Esophagus muscularis mucosa (tissue), 4 donors: ENCODE measurements at regions not wholly inside any gene's neighbourhood (a gene's known extent, or its start where the extent isn't known, plus 50 kb on each side); places are given as distances from the start of the nearest gene placed in this dataset.

Experiments used
- DNase-seq: peaks from one replicate; pipeline ENCODE4 v3.0.0-alpha.2; 2017; ENCODE audit errors: extremely low spot score
- H3K27ac ChIP-seq, 4 donors: fragments of 200-600 bp; sonication (generic); replicated peaks in 1 of 4; 1 replicate in 3 of 4; 2 replicates in 1 of 4; pipeline ENCODE4 v1.5.1; 2016 to 2019; ENCODE audit warnings: mild to moderate bottlenecking in 1 of 4
- H3K27me3 ChIP-seq, 4 donors: fragments of 200-600 bp; sonication (generic); one replicate each; pipeline versions ENCODE4 v1.5.1 to v1.6.0; 2016 to 2019
- H3K36me3 ChIP-seq, 4 donors: fragments of 200-600 bp; sonication (generic); one replicate each; pipeline ENCODE4 v1.5.1; 2016 to 2019
- H3K4me1 ChIP-seq, 4 donors: fragments of 200-600 bp; sonication (generic); one replicate each; pipeline ENCODE4 v1.5.1; 2016 to 2019
- H3K4me3 ChIP-seq, 4 donors: fragments of 200-600 bp; sonication (generic); 1 replicate in 2 of 4; 2 replicates in 2 of 4; pipeline ENCODE4 v1.5.1; 2016 to 2019; ENCODE audit warnings: mild to moderate bottlenecking in 4 of 4, moderate library complexity in 1 of 4
- H3K9me3 ChIP-seq, 4 donors: fragments of 200-600 bp; sonication (generic); 1 replicate in 3 of 4; 2 replicates in 1 of 4; pipeline ENCODE4 v1.5.1; 2016 to 2019
- EP300 ChIP-seq: sonication (generic); formaldehyde crosslinking; IDR thresholded peaks from one replicate; pipeline ENCODE4 v1.6.1; 2017; ENCODE audit warnings: antibody characterized with exemption
- POLR2A ChIP-seq: fragments of 450-650 bp; IDR thresholded peaks from one replicate; pipeline ENCODE4 v1.6.1; 2017; ENCODE audit warnings: antibody characterized with exemption, moderate library complexity, mild to moderate bottlenecking, low read depth
- POLR2AphosphoS5 ChIP-seq, 2 donors: sonication (generic); formaldehyde crosslinking; IDR thresholded peaks; one replicate each; pipeline ENCODE4 v1.6.1; 2017; ENCODE audit warnings: antibody characterized with exemption in 2 of 2
- WGBS: methylation state at CpG from one replicate; pipeline ENCODE4 v1.1.5; 2018; 5-methylcytosine and 5-hydroxymethylcytosine counted together
- intact Hi-C: fragments of 100-400 bp; cut with DNase I; formaldehyde crosslinking; loops from one replicate; pipeline ENCODE4 v1.15.1; 2023
- TF ChIP-seq, protein P1 (sequence below), 3 experiments: fragments of 200-600 bp in 2 of 3; fragments of 450-650 bp in 1 of 3; sonication (generic) in 2 of 3; IDR thresholded peaks; one replicate each; pipeline ENCODE4 v1.5.1; 2017 to 2019; ENCODE audit warnings: antibody characterized with exemption in 3 of 3, mild to moderate bottlenecking in 2 of 3, moderate library complexity in 1 of 3

DNA sequence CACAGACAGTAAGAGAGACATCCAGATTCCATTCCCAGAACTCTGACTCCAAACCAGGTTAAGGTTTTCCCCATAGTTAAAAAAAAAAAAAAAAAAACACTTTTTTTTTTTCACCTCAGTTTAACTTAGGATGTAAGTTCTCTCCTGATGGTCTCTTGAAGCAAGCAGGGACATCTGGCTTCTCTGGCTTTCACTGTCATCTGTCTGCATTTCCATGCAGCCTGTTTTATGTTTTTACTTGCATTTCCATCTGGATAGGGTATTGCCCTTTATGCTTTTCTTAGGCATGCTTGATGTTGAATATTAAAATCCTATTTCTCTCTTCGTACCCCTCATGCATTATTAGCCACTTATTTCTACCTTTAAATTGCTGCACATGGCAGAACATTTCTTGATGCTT, 135.3 kb upstream of the WWC1 start:
- Histone ChIP-seq H3K27ac (no peak overlapping the region), H3K4me1 (peaks cover 0 to 5% (median 0%) of the 10 kb centered on the region in 4 donors), H3K27me3 (no peaks in the 10 kb centered on the region), H3K36me3 (no peaks in the 10 kb centered on the region), H3K9me3 (no peaks in the 10 kb centered on the region), H3K4me3 (no peak overlapping the region)
- no peak for DNase-seq
- 91% methylated on average over 1 of the region's 1 CpG for WGBS
- TF ChIP-seq POLR2AphosphoS5 (IDR thresholded peaks at IDR 0.05) (no peak), EP300 (no peak), POLR2A (no peak)
- TF ChIP-seq, protein P1, sequence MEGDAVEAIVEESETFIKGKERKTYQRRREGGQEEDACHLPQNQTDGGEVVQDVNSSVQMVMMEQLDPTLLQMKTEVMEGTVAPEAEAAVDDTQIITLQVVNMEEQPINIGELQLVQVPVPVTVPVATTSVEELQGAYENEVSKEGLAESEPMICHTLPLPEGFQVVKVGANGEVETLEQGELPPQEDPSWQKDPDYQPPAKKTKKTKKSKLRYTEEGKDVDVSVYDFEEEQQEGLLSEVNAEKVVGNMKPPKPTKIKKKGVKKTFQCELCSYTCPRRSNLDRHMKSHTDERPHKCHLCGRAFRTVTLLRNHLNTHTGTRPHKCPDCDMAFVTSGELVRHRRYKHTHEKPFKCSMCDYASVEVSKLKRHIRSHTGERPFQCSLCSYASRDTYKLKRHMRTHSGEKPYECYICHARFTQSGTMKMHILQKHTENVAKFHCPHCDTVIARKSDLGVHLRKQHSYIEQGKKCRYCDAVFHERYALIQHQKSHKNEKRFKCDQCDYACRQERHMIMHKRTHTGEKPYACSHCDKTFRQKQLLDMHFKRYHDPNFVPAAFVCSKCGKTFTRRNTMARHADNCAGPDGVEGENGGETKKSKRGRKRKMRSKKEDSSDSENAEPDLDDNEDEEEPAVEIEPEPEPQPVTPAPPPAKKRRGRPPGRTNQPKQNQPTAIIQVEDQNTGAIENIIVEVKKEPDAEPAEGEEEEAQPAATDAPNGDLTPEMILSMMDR (IDR thresholded peaks at IDR 0.05) = no peak
- intact Hi-C loops = no loop called here

DNA sequence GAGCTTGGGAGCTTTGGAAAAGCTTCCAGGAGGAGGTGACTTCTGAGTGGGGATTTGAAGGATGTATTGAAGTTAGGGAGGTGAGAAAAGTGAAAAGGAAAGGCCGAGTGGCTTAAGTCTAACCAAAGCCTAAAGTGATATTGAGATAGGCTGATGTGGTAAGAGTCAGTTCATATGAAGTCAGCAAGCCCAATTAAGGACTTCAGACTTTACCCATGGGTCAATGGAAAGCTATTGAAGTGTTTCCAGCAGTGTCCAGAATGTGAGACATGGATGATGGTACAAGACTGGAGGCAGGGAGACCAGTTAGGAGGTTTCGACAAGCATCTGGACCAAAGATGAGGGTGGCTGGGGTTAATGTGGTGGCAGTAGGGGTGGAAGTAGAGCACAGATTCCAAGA, 134.3 kb upstream of the WWC1 start:
- no peak for TF ChIP-seq POLR2AphosphoS5 (IDR thresholded peaks at IDR 0.05)
- TF ChIP-seq POLR2A = no peak
- TF ChIP-seq, protein P1 (IDR thresholded peaks at IDR 0.05) = no peak
- TF ChIP-seq EP300 = no peak
- H3K4me1 ChIP-seq = peaks cover 0 to 5% (median 0%) of the 10 kb centered on the region in 4 donors

DNA sequence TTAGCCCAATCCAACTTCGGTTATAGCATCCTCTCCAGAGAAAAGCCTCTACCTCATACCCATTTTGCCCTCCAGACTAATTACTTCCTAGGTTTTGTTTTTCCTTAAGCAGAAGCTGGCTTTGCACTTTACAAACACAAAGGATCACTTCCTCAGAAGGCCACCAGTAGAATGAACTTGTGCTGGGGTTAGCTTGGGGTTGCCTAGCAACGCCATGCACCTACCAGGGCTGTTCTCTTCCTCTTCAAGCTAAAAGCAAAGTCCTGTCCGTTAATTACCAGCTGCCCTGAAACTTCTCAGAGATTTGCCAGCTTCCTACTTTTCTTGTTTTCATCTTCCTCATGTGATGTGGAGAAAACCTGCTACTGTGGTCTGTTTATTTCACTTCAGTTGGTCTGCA, 132.0 kb upstream of the WWC1 start:
- DNase-seq = no peak
- TF ChIP-seq POLR2A (no peak), EP300 (no peak), POLR2AphosphoS5 (IDR thresholded peaks at IDR 0.05) (no peak)
- TF ChIP-seq, protein P1 (IDR thresholded peaks at IDR 0.05) = no peak
- intact Hi-C loops = no loop called here
- Histone ChIP-seq H3K4me3 (no peak overlapping the region), H3K27ac (no peak overlapping the region), H3K9me3 (no peaks in the 10 kb centered on the region), H3K4me1 (no peaks in the 10 kb centered on the region), H3K36me3 (no peaks in the 10 kb centered on the region), H3K27me3 (no peaks in the 10 kb centered on the region)
- 71% methylated on average over 3 of the region's 3 CpGs for WGBS

More for the DNA sequence above, 134.3 kb upstream of the WWC1 start:
- 95% methylated on average over 2 of the region's 2 CpGs for WGBS
- no peaks in the 10 kb centered on the region for H3K36me3 ChIP-seq
- DNase-seq = no peak
- H3K4me3 ChIP-seq = no peak overlapping the region
- no peak overlapping the region for H3K27ac ChIP-seq
- intact Hi-C loops = no loop called here
- H3K9me3 ChIP-seq = no peaks in the 10 kb centered on the region
- H3K27me3 ChIP-seq = no peaks in the 10 kb centered on the region

DNA sequence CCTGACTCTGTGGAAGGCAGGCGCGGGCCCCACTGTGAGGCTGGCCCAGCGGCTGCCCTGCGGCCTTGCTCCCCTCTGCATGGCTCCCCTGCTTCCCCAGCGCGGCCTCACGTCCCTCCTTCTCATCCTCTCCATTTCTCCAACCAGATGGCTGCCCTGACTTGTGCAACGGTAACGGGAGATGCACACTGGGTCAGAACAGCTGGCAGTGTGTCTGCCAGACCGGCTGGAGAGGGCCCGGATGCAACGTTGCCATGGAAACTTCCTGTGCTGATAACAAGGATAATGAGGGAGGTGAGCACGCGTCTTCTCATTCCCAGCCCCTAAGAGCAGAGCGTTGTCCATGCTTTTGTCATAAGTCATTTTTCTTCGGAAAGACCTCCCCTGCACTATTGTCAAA, 129.0 kb upstream of the WWC1 start:
- H3K4me1 ChIP-seq = peaks cover 0 to 15% (median 4%) of the 10 kb centered on the region in 4 donors
- 57% methylated on average over 16 of the region's 16 CpGs for WGBS
- H3K27ac ChIP-seq = no peak overlapping the region
- intact Hi-C loops = no loop called here
- H3K27me3 ChIP-seq = no peaks in the 10 kb centered on the region
- no peaks in the 10 kb centered on the region for H3K9me3 ChIP-seq
- TF ChIP-seq, protein P1 (IDR thresholded peaks at IDR 0.05) = no peak
- no peak for TF ChIP-seq EP300
- TF ChIP-seq POLR2A = no peak
- no peak for TF ChIP-seq POLR2AphosphoS5 (IDR thresholded peaks at IDR 0.05)
- H3K36me3 ChIP-seq = no peaks in the 10 kb centered on the region
- no peak for DNase-seq
- no peak overlapping the region for H3K4me3 ChIP-seq

DNA sequence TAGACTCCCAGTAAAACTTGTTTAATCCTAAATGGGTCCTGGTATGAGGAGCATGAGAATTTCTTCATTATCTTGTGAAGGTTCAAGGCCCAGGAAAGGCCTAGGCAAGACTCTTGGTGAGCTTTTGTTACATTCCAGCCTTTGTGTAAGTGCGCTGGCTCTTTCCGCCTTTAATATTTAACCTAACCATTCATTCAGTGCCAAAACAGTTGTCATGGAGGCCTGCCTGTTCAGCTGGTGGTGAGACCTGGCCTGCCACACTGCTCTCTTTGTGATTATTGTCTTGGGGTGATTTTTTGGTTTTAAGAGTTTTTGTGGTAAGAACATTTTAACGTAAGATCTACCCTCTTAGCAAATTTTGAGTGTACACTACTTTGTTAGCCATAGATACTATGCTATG, 127.5 kb upstream of the WWC1 start:
- peaks cover 0 to 15% (median 4%) of the 10 kb centered on the region in 4 donors for H3K4me1 ChIP-seq
- no peak for DNase-seq
- no peaks in the 10 kb centered on the region for H3K27me3 ChIP-seq
- intact Hi-C loops = no loop called here
- TF ChIP-seq EP300 (no peak), POLR2AphosphoS5 (IDR thresholded peaks at IDR 0.05) (no peak), POLR2A (no peak)
- TF ChIP-seq, protein P1 (IDR thresholded peaks at IDR 0.05) = no peak
- no peaks in the 10 kb centered on the region for H3K36me3 ChIP-seq
- H3K9me3 ChIP-seq = no peaks in the 10 kb centered on the region
- H3K4me3 ChIP-seq = no peak overlapping the region
- 92% methylated on average over 3 of the region's 3 CpGs for WGBS
- H3K27ac ChIP-seq = no peak overlapping the region
